Fibroblast of gingiva (primary cell): ENCODE measurements at regions not wholly inside any gene's neighbourhood (a gene's known extent, or its start where the extent isn't known, plus 50 kb on each side); places are given as distances from the start of the nearest gene placed in this dataset.
A peak's percentile ranks its signal among the peaks of the same experiment; 100 is the strongest.

Source experiments
- DNase-seq: peaks from one replicate; pipeline ENCODE4 v3.0.0-alpha.2; 2011; ENCODE audit warnings: low read depth

DNA sequence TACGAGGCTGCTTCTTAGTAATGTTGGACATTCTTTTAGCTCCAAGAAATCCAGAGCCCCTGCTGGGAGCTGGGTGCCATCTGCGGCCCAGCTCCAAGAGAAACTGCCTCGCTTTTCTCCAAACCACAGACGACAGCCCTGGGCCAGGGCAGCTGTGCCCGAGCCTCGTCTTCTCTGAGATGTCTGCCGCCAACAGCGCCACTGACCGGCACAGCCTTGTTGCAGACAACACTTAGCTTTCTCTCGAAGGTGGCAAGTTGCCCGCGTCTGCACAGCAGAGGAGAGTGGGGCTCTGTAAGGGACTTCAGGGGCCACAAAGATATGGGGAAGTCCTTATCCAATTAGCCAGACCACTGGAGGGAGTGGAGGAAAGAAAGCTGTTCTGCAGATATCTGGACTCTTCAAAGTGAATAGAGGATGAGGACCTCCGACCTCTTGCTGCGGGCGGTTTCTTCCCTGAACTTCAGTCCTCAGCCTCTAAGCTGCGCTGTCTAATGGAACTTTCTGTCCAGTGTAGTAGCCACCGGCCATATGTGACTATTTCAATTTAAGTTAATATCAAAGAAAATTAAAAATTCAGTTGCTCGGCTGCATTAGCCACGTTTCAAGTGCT is 63.9 kb upstream of the DISP3 start:
- DNase-seq: no peak

DNA sequence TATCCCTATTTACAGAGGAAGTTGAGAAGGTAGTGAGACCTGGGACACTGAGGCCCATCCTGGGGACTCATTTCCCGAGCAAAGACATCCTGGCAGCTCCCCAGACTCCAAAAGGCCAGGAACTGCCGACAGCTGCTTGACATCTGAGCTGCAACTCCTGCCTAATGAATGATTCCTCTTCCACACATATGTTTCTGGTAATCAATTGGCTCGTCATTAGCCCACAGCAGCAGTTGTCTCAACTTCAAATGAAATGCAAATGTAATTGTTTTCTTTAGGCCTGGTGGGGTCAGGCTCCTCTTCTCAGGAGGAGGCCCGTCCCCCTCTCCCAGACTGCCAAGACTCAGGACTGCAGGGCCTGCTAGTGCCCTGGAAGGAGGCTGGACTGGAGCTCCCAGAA is 61.8 kb upstream of the DISP3 start:
- peak; percentile 8 for DNase-seq

DNA sequence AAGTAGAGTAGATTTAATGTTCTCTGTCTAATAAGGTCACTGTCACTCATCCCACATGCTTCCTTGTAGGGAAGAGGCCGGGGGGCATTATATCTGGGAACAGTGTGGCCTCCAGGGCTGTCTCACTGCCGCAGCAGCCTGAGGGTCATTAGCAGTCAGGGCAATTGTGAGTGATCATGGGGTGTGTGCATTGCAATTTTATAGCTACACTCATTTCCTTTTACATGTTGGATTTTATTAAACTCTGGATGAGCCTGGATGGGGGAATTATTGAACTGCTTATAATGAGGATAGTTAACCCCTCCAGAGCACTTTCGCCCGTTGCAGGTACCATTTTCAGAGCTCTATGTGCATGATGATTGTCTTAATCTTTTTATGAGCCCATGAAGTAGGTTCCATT is 60.9 kb upstream of the DISP3 start:
- no peak for DNase-seq

DNA sequence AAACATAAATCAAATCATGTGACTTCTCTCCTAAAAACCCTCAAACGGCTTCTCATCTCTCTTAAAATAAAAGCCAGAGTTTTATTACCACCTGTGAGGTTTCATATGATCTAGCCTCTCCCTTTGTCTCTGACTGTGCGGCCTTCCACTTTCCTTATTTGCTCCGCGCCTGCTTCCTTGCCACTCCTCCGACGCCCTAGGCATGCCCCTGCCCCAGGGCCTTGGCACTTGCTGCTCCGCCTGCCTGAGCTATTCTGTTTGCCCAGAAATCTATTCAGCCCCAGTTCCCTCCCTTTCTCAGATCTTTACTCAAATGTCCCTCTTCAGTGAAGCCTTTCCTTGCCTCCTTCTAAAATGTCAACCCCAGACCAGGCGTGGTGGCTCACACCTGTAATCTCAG is 57.5 kb upstream of the DISP3 start:
- no peak for DNase-seq

DNA sequence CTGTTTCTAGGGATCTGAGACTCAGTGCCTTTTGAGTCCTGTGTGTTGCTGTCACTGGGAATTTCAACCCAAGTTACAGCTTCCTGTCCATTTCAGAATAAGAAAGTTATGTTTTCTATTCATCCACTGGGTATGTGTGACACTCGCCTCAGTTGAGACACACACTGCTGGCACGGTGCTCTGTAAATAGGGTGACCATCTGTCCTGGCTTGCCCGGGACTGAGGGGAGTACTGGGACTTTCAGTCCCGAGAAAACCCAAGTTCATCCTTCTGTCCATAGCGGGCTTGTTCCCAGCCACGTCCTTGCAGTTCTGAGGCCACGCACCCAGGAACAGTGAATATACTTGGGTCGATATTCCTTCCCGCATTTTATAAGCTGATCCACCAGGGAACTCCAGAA is 56.3 kb upstream of the DISP3 start:
- DNase-seq: no peak

DNA sequence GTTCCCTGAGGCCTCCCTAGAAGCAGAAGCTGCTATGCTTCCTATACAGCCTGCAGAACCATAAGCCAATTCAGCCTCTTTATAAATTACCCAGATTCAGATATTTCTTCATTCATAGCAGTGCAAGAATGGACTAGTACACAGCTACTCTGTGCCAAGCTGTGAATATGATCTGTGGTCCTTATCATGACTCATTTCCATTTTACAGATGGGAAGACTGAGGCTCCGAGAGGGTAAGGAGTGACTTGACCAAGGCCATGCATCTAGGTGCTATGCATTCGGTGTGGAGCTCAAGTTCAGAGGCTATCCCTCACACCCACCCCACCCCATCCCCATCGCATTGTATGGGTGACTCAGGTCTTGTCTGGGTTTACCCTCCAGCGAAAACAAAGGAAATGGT is 52.3 kb upstream of the DISP3 start:
- no peak for DNase-seq

DNA sequence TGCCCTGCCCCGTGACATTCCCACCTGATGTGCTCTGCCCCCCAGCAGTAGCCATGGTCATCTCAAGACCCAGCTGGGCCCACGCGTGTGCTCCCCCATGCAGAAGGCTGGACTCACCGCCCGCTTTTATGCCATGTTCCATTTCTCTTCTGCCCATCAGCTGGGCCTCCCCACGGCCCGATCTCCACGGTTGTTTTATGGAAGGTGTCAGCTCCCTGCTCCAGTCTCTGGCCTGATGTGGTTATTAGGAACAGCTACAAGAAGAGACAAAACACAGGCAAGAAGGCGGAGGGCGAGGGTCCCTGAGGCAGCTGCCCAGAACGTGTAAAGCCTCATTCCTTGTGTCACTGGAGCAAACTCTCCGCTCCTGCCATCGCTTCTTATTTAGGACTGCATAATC is 50.2 kb upstream of the DISP3 start:
- DNase-seq: no peak
